ENCODE measurements at regions not wholly inside any gene's neighbourhood (a gene's known extent, or its start where the extent isn't known, plus 50 kb on each side); places are given as distances from the start of the nearest gene placed in this dataset.

GRCh38 chr15:91478717-91479191, 374.8 kb upstream of the SLCO3A1 start:
- H3K27ac Mint-ChIP-seq = peak overlapping the region; percentile 55

GRCh38 chr15:91480426-91480825, 373.1 kb upstream of the SLCO3A1 start:
- Histone ChIP-seq H3K36me3 (no peaks in the 10 kb centered on the region), H3K9ac (no peak overlapping the region), H3K79me2 (ENCODE audit: low read depth) (no peaks in the 10 kb centered on the region), H3K27me3 (no peaks in the 10 kb centered on the region), H3K9me3 (ENCODE audit: low read depth) (no peaks in the 10 kb centered on the region), H3K27ac (no peak overlapping the region), H3K4me1 (peaks cover 11% of the 10 kb centered on the region), H4K20me1 (ENCODE audit: low read depth) (no peaks in the 10 kb centered on the region), H3F3A (ENCODE audit: low read depth) (no peaks in the 10 kb centered on the region), H3K4me3 (no peak overlapping the region), H3K4me2 (no peak overlapping the region), H2AFZ (replicated peaks) (peak overlapping the region; percentile 78)
- no peak overlapping the region for H3K27ac Mint-ChIP-seq
- H3K36me3 Mint-ChIP-seq = no peaks in the 10 kb centered on the region
- peaks cover 7% of the 10 kb centered on the region for H3K4me1 Mint-ChIP-seq
- no peak for DNase-seq (ENCODE audit: low spot score)
- no peaks in the 10 kb centered on the region for H3K27me3 Mint-ChIP-seq (ENCODE audit: insufficient read depth, low read depth)
- H3K9me3 Mint-ChIP-seq = no peaks in the 10 kb centered on the region
- no peak overlapping the region for H3K4me3 Mint-ChIP-seq
- TF ChIP-seq EZH2 (IDR thresholded peaks at IDR 0.05) (no peak), CTCF (IDR thresholded peaks at IDR 0.05) (no peak), EZH2phosphoT487 (IDR thresholded peaks at IDR 0.05) (no peak)

More at GRCh38 chr15:91478717-91479191, 374.8 kb upstream of the SLCO3A1 start:
- H3K36me3 ChIP-seq = no peaks in the 10 kb centered on the region
- no peaks in the 10 kb centered on the region for H3F3A ChIP-seq (ENCODE audit: low read depth)
- Mint-ChIP-seq H3K9me3 (no peaks in the 10 kb centered on the region), H3K4me1 (peaks cover 2% of the 10 kb centered on the region), H3K36me3 (no peaks in the 10 kb centered on the region), H3K4me3 (no peak overlapping the region), H3K27me3 (ENCODE audit: insufficient read depth, low read depth) (no peaks in the 10 kb centered on the region)
- TF ChIP-seq EZH2phosphoT487 (IDR thresholded peaks at IDR 0.05) = no peak
- TF ChIP-seq EZH2 (IDR thresholded peaks at IDR 0.05) = no peak
- no peak for TF ChIP-seq CTCF (IDR thresholded peaks at IDR 0.05)
- no peaks in the 10 kb centered on the region for H4K20me1 ChIP-seq (ENCODE audit: low read depth)
- H3K27ac ChIP-seq = no peak overlapping the region
- no peak for DNase-seq (ENCODE audit: low spot score)
- no peaks in the 10 kb centered on the region for H3K4me1 ChIP-seq
- H3K4me3 ChIP-seq = no peak overlapping the region
- H3K79me2 ChIP-seq (ENCODE audit: low read depth) = no peaks in the 10 kb centered on the region
- no peaks in the 10 kb centered on the region for H3K27me3 ChIP-seq
- no peaks in the 10 kb centered on the region for H3K9me3 ChIP-seq (ENCODE audit: low read depth)
- H2AFZ ChIP-seq (replicated peaks) = no peak overlapping the region
- no peak overlapping the region for H3K4me2 ChIP-seq
- H3K9ac ChIP-seq = no peak overlapping the region

GRCh38 chr15:91482799-91483198, 370.7 kb upstream of the SLCO3A1 start:
- no peak overlapping the region for H3K9ac ChIP-seq
- Mint-ChIP-seq H3K9me3 (peaks cover 4% of the 10 kb centered on the region), H3K27ac (no peak overlapping the region), H3K4me3 (no peak overlapping the region), H3K27me3 (ENCODE audit: insufficient read depth, low read depth) (peaks cover 3% of the 10 kb centered on the region), H3K4me1 (peaks cover 7% of the 10 kb centered on the region), H3K36me3 (no peaks in the 10 kb centered on the region)
- H3K9me3 ChIP-seq (ENCODE audit: low read depth) = no peaks in the 10 kb centered on the region
- H4K20me1 ChIP-seq (ENCODE audit: low read depth) = no peaks in the 10 kb centered on the region
- H3K27ac ChIP-seq = no peak overlapping the region
- TF ChIP-seq CTCF (IDR thresholded peaks at IDR 0.05) (no peak), EZH2phosphoT487 (IDR thresholded peaks at IDR 0.05) (no peak), EZH2 (IDR thresholded peaks at IDR 0.05) (no peak)
- no peak overlapping the region for H3K4me2 ChIP-seq
- H3K4me1 ChIP-seq = peaks cover 11% of the 10 kb centered on the region
- H2AFZ ChIP-seq (replicated peaks) = no peak overlapping the region
- no peaks in the 10 kb centered on the region for H3K27me3 ChIP-seq
- DNase-seq (ENCODE audit: low spot score) = no peak
- no peaks in the 10 kb centered on the region for H3K79me2 ChIP-seq (ENCODE audit: low read depth)
- H3K36me3 ChIP-seq = no peaks in the 10 kb centered on the region
- no peak overlapping the region for H3K4me3 ChIP-seq
- no peaks in the 10 kb centered on the region for H3F3A ChIP-seq (ENCODE audit: low read depth)

Measured in neural progenitor cell (in vitro differentiated cells).